Nucleus accumbens (tissue), 56 donors: ENCODE measurements at regions not wholly inside any gene's neighbourhood (a gene's known extent, or its start where the extent isn't known, plus 50 kb on each side); places are given as distances from the start of the nearest gene placed in this dataset.
A peak's percentile ranks its signal among the peaks of the same experiment; 100 is the strongest.

ENCODE experiments used
- DNase-seq, 56 donors: peaks; one replicate each; lab custom pipeline; 2025; lab: John Stamatoyannopoulos, UW

- no peak for DNase-seq
These were observed 94.1 kb upstream of the KCNG1 start for GRCh38 chr20:51116765-51117686.

- DNase-seq, result no peak
These were observed 88.4 kb upstream of the KCNG1 start for GRCh38 chr20:51111290-51111689.

- no peak for DNase-seq
These were observed 85.9 kb upstream of the KCNG1 start for GRCh38 chr20:51108638-51109363.

- DNase-seq, result no peak
These were observed 83.1 kb upstream of the KCNG1 start for GRCh38 chr20:51106011-51106410.

GRCh38 chr20:51104960-51105920 lies 82.3 kb upstream of the KCNG1 start:
- DNase-seq, result no peak

GRCh38 chr20:51100617-51101016 lies 77.7 kb upstream of the KCNG1 start:
- DNase-seq, result no peak

- DNase-seq, result peak in 2 of 56 donors; percentile 12 to 15
These were observed 75.4 kb upstream of the KCNG1 start for GRCh38 chr20:51098284-51098810.

DNA sequence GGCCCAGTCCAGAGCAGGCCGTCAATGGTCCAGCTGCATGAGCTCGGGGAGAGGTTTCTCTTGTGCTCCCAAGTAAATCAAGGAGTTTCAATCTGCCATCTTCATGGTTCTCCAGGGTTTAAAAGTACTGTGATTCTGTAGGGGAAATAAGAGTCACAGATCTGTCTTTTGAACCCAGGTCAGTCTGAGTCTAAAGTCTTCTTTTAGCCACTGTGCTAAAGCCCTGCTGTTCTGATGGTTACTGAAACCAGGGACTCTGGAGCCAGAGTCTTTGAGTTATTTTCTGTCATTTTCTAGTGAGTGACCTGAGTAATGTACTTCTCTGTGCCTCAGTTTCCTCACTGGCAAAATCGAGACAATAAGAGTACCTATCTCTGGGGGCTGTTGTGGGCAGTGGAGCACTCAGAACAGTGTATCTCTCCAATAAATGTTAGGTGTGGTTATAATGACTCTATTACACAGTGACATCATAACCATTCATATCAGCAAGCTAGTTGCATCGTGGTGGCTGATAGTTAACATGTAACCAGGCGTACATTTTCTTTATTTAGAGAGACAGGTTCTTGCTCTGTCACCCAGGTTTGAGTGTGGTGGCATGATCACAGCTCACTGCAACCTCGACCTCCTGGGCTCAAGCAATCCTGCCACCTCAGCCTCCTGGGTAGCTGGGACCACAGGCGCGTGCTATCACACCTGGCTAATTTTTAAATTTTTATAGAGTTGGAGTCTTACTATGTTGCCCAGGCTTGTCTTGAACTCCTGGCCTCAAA lies 74.6 kb upstream of the KCNG1 start:
- no peak for DNase-seq

DNA sequence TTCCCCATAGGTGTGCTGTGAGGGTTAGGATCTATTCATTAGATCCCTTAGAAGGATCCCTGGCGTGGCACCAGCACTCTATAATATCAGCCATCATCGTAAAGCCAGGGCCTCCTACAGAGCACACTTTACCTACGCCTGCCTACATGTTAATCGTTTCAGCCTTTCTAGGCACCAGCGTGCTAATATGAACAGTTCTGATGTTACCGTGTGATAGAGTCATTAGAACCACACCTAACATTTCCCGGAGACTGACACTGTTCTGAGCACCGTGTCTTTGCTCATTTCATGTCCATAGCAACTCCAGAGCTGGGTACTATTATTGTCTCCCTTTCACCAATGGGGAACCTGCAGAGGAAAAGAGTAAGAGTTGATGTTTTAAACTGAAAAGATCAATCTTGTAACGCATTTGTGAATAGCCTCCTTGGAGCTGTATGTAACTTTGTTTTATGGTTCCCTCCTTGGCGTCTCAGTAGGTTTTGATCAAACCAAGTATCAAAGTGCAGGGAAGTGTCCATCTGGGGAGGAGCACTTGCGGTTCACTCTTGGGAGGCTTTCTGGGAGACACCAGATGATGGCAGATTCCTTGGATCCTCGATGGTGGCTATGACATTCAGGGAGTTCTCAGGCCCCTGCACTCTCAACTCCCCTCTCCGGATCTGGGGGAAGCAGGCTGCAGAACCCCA lies 73.8 kb upstream of the KCNG1 start:
- DNase-seq, result peak in 5 of 56 donors; percentile 10 to 38 (median 16)

DNA sequence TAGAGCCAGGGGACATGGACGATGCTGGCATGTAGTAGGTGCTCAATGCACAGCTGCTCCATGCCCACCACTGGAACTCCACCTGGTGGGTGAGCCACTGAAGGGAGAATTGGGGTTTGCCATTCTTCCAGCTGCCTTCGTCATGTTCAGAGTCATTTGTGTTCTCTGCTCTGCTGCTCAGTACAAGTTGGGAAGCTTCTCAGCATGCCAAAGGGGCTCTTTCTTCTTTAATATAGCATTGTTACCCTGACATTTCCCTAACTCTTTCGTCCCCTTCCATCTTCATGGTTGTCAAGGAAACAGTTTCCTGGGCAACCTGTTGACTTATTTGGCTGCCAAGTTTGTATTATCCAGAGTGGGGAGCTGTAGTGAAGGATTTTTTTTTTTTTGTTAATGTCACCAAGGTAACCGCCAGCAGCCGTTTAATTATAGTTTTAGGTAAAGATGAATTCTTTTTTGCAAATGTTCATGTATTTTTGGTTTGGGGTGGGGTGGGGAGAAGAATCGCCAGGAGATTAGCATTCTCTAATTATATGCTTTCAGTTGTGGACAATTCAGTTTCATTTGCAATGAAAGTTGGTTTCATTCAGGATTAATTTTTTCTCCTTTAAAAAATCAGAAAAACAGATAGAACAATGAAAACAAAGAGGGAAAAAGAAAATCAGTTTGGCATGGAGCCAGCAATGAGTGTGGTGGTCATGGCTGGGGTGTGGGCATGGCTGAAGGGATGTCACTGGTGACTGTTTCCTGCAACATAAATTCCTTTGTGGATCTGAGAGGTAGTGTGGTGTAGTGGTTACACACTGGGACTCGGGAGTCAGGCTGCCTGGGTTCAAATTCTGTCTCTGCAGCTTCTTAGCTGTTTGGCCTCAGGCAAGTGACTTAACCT lies 73.0 kb upstream of the KCNG1 start:
- peak in 16 of 56 donors; percentile 6 to 61 (median 23) for DNase-seq

- DNase-seq, result no peak
These were observed 71.3 kb upstream of the KCNG1 start for GRCh38 chr20:51094221-51094620.

- no peak for DNase-seq
These were observed 70.4 kb upstream of the KCNG1 start for GRCh38 chr20:51093240-51093763.

- DNase-seq, result no peak
These were observed 69.4 kb upstream of the KCNG1 start for GRCh38 chr20:51092338-51092737.

GRCh38 chr20:51091406-51092195 lies 68.7 kb upstream of the KCNG1 start:
- DNase-seq, result peak in 11 of 56 donors; percentile 3 to 47 (median 18)

DNA sequence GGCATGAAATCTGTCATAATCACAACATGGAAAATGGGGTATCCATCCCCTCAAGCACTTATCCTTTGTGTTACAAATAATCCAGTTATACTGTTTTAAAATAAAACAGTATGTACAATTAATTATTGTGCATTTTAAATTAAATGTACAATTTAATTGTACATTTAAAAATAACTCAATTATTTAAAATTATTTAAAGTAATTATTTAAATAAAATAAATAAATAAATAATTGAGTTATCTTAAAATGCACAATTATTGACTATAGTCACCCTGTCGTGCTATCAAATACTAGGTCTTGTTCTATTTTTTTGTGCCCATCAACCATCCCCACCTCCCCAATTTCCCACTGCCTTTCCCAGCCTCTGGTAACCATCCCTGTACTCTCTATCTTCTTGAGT lies 66.9 kb upstream of the KCNG1 start:
- no peak for DNase-seq

GRCh38 chr20:51089272-51089781 lies 66.4 kb upstream of the KCNG1 start:
- peak in 11 of 56 donors; percentile 2 to 35 (median 23) for DNase-seq
